Mesothelial cell of epicardium (in vitro differentiated cells): ENCODE measurements at regions not wholly inside any gene's neighbourhood (a gene's known extent, or its start where the extent isn't known, plus 50 kb on each side); places are given as distances from the start of the nearest gene placed in this dataset.

Experiments used
- DNase-seq, 2 experiments: peaks; one replicate each; pipeline ENCODE4 v3.0.0; 2021; ENCODE audit warnings: low spot score in 2 of 2; ENCODE audit not compliant: unreplicated experiment in 2 of 2
- H3K27ac Mint-ChIP-seq: 2 replicates; pipeline ENCODE4 v1.8.0; 2021; ENCODE audit warnings: mixed read lengths
- H3K27me3 Mint-ChIP-seq: 2 replicates; pipeline ENCODE4 v1.8.0; 2021; ENCODE audit warnings: low read depth, mixed read lengths
- H3K36me3 Mint-ChIP-seq: 2 replicates; pipeline ENCODE4 v1.8.0; 2021; ENCODE audit warnings: mixed read lengths
- H3K4me1 Mint-ChIP-seq: 2 replicates; pipeline ENCODE4 v1.8.0; 2021; ENCODE audit warnings: mixed read lengths
- H3K4me3 Mint-ChIP-seq: 2 replicates; pipeline ENCODE4 v1.8.0; 2021; ENCODE audit warnings: mild to moderate bottlenecking, moderate library complexity, mixed read lengths
- H3K9me3 Mint-ChIP-seq: 2 replicates; pipeline ENCODE4 v1.8.0; 2021; ENCODE audit warnings: mixed read lengths
- TF ChIP-seq, protein P1 (sequence below): fragments of 200-600 bp; sonication (generic); IDR thresholded peaks from one replicate; pipeline ENCODE4 v1.5.0; 2021; ENCODE audit warnings: antibody characterized with exemption; ENCODE audit not compliant: unreplicated experiment

DNA sequence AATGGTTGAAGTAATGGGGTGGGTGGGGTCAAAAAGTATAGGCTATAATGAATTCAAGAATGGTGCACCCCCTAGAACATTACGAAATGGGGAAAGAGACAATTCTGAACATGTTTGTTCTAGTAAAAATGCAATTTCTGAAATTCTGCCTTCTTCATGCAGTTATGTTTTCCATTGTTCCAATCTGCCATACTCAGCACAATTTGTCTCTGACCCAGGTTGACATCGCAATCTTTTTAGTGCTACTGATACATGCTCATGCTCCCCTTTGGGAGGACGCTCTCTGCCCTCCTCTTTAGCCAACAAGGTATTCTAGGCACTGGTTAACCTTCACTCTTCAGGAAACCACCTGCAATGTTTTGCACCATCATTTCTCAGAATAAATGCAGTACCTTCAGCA is 1303.9 kb upstream of the PIK3C3 start:
- Mint-ChIP-seq H3K9me3 (peaks cover 4% of the 10 kb centered on the region), H3K4me1 (peaks cover 2% of the 10 kb centered on the region), H3K36me3 (no peaks in the 10 kb centered on the region), H3K4me3 (no peak overlapping the region), H3K27me3 (no peaks in the 10 kb centered on the region), H3K27ac (no peak overlapping the region)
- TF ChIP-seq, protein P1, sequence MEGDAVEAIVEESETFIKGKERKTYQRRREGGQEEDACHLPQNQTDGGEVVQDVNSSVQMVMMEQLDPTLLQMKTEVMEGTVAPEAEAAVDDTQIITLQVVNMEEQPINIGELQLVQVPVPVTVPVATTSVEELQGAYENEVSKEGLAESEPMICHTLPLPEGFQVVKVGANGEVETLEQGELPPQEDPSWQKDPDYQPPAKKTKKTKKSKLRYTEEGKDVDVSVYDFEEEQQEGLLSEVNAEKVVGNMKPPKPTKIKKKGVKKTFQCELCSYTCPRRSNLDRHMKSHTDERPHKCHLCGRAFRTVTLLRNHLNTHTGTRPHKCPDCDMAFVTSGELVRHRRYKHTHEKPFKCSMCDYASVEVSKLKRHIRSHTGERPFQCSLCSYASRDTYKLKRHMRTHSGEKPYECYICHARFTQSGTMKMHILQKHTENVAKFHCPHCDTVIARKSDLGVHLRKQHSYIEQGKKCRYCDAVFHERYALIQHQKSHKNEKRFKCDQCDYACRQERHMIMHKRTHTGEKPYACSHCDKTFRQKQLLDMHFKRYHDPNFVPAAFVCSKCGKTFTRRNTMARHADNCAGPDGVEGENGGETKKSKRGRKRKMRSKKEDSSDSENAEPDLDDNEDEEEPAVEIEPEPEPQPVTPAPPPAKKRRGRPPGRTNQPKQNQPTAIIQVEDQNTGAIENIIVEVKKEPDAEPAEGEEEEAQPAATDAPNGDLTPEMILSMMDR = no peak
- DNase-seq = no peak

DNA sequence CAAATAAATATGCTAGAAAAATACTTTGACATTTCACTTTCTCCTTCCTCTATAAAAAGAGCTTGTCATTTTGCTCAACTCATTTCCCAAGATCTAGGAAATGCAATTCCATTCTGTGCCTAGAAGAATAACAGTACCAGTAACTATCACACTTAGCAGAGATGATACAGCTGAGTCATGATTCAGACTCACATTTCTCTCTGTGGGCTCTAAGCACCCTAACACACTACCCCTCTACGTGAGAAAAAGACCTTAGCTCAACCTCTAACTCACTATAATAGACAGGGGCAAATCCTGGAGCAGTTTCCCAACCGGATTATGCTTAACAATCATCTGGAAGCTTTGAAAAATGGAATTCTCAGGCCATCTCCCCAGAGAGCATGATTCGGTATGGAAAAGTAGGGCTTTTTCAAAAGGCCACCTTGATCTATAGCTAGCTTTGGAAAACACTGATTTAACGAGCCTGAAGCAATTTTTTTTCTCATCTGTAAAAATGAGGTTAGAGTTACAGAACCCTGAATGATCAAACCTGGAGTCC is 1312.3 kb upstream of the PIK3C3 start:
- H3K4me1 Mint-ChIP-seq = no peaks in the 10 kb centered on the region
- DNase-seq = no peak

DNA sequence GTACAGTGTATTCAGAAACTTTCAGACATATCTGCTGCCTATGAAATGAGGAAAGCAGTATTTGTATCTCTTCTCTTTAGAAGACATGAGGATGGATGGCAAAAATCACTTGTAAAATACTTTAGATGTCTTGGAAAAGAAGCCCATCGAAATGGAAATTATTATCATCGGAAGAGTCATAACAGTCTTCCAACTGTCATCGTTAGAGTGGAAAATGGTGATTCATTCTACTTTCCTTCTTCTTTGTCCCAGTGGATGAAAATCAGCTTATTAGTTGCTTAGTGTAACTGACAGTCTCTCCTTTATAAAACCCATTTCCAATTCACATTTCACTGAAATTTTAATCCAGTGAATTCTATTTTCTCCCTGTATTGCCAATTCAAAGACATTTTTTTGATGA is 1323.7 kb upstream of the PIK3C3 start:
- TF ChIP-seq, protein P1 = no peak

More for the DNA sequence above, 1312.3 kb upstream of the PIK3C3 start:
- H3K9me3 Mint-ChIP-seq = no peaks in the 10 kb centered on the region
- H3K36me3 Mint-ChIP-seq = no peaks in the 10 kb centered on the region
- no peak overlapping the region for H3K27ac Mint-ChIP-seq
- H3K4me3 Mint-ChIP-seq = no peak overlapping the region
- H3K27me3 Mint-ChIP-seq = no peaks in the 10 kb centered on the region
- TF ChIP-seq, protein P1 = no peak

DNA sequence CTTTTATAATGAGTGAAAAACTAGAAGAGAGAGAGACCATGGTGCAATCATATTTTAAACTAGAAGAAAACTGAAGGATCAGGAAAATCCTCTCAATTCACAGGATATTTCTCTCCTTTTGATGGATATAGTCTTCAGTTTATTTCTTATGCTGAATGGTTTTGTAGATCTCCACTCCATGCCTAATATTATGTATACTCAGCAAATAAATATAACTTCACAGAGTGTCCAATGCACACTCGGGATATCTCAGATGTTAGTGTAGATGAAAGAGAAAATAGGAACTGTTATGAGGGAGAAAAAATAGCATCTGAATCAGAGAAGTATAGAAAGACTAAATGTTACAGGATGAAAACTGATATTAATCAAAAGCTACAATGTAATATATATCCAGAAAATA is 1324.5 kb upstream of the PIK3C3 start:
- Mint-ChIP-seq H3K9me3 (no peaks in the 10 kb centered on the region), H3K36me3 (no peaks in the 10 kb centered on the region), H3K4me1 (no peaks in the 10 kb centered on the region), H3K27ac (no peak overlapping the region), H3K4me3 (no peak overlapping the region), H3K27me3 (no peaks in the 10 kb centered on the region)
- no peak for DNase-seq
- TF ChIP-seq, protein P1 = no peak

More for the DNA sequence above, 1323.7 kb upstream of the PIK3C3 start:
- no peak overlapping the region for H3K27ac Mint-ChIP-seq
- no peaks in the 10 kb centered on the region for H3K9me3 Mint-ChIP-seq
- H3K4me3 Mint-ChIP-seq = no peak overlapping the region
- H3K4me1 Mint-ChIP-seq = no peaks in the 10 kb centered on the region
- no peak for DNase-seq
- no peaks in the 10 kb centered on the region for H3K27me3 Mint-ChIP-seq
- H3K36me3 Mint-ChIP-seq = no peaks in the 10 kb centered on the region

DNA sequence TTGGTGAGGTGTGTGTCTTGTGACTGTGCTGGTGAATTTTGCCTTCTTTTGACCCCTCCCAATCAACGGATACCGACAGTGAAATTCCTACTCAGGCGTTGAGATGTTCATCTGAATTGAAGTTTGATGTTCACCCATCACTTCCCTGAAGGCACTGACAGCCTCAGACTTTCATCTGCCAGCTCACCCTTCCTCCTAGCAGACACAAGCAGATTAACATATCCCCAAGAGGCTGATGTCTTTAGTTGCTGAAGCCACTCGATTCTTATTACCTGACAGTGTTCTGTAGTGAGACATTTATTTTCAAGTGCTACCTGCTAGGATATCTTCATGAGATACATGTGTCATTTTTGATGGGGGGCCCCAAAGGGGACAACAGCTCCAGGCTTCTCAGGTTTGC is 1330.1 kb upstream of the PIK3C3 start:
- Mint-ChIP-seq H3K27ac (no peak overlapping the region), H3K4me1 (no peaks in the 10 kb centered on the region), H3K9me3 (no peaks in the 10 kb centered on the region), H3K36me3 (no peaks in the 10 kb centered on the region), H3K4me3 (no peak overlapping the region), H3K27me3 (no peaks in the 10 kb centered on the region)
- DNase-seq = no peak
- TF ChIP-seq, protein P1 = no peak

DNA sequence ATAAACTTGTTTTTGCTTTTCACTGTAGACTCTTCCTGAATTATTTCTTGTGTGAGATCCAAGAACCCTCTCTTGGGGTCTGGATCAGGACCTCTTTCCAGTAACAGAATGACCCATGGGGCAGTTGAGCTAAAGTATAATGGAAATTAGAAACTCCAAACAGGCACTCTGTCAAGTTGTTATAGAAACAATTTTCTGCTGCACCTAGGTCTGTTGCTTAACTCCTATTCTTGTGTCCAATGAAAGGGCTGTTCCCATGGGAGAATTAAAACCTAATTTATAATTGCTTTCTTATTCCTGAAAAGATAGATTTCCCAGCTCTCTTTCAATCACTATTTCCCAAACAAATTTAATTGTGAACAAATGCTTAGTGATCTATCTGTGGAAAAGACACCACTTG is 1341.3 kb upstream of the PIK3C3 start:
- Mint-ChIP-seq H3K4me3 (no peak overlapping the region), H3K27me3 (no peaks in the 10 kb centered on the region), H3K4me1 (no peaks in the 10 kb centered on the region), H3K9me3 (no peaks in the 10 kb centered on the region), H3K36me3 (no peaks in the 10 kb centered on the region), H3K27ac (no peak overlapping the region)
- TF ChIP-seq, protein P1 = no peak
- no peak for DNase-seq
